ENCODE measurements at regions not wholly inside any gene's neighbourhood (a gene's known extent, or its start where the extent isn't known, plus 50 kb on each side); places are given as distances from the start of the nearest gene placed in this dataset.

GRCh38 chr13:52949044-52949443 lies 79.6 kb upstream of the OLFM4 start:
- H3K9me3 ChIP-seq (ENCODE audit: control insufficient read depth, low read length): peaks cover 7% of the 10 kb centered on the region
- WGBS, 2 experiments (ENCODE audit: insufficient coverage in 2 of 2): 88 to 100% methylated on average over 1 of the region's 1 CpG
- no peak overlapping the region for H3K27ac ChIP-seq (ENCODE audit: low read depth, low read length, severe bottlenecking)
- H3K36me3 ChIP-seq (ENCODE audit: control insufficient read depth, insufficient read depth, low read length): no peaks in the 10 kb centered on the region
- H3K4me3 ChIP-seq (ENCODE audit: extremely low read depth, insufficient read depth, low read length, poor library complexity, severe bottlenecking): no peak overlapping the region
- peaks cover 5% of the 10 kb centered on the region for H3K4me1 ChIP-seq (ENCODE audit: control insufficient read depth, insufficient read depth, low read length, poor library complexity, severe bottlenecking)

GRCh38 chr13:52947921-52948373 lies 80.7 kb upstream of the OLFM4 start:
- H3K36me3 ChIP-seq (ENCODE audit: control insufficient read depth, insufficient read depth, low read length): no peaks in the 10 kb centered on the region
- peaks cover 5% of the 10 kb centered on the region for H3K4me1 ChIP-seq (ENCODE audit: control insufficient read depth, insufficient read depth, low read length, poor library complexity, severe bottlenecking)
- H3K27ac ChIP-seq (ENCODE audit: low read depth, low read length, severe bottlenecking): no peak overlapping the region
- H3K4me3 ChIP-seq (ENCODE audit: extremely low read depth, insufficient read depth, low read length, poor library complexity, severe bottlenecking): no peak overlapping the region
- WGBS, 2 experiments (ENCODE audit: insufficient coverage in 2 of 2): 27 to 43% methylated on average over 1 to 3 of the region's 4 CpGs
- peaks cover 7% of the 10 kb centered on the region for H3K9me3 ChIP-seq (ENCODE audit: control insufficient read depth, low read length)

GRCh38 chr13:52945348-52945747 lies 83.3 kb upstream of the OLFM4 start:
- Histone ChIP-seq H3K4me3 (ENCODE audit: extremely low read depth, insufficient read depth, low read length, poor library complexity, severe bottlenecking) (no peak overlapping the region), H3K36me3 (ENCODE audit: control insufficient read depth, insufficient read depth, low read length) (no peaks in the 10 kb centered on the region), H3K4me1 (ENCODE audit: control insufficient read depth, insufficient read depth, low read length, poor library complexity, severe bottlenecking) (peaks cover 5% of the 10 kb centered on the region), H3K27ac (ENCODE audit: low read depth, low read length, severe bottlenecking) (no peak overlapping the region), H3K9me3 (ENCODE audit: control insufficient read depth, low read length) (peaks cover 7% of the 10 kb centered on the region)
- WGBS, 2 experiments (ENCODE audit: insufficient coverage in 2 of 2): 76 to 95% methylated on average over 2 to 3 of the region's 3 CpGs

- Histone ChIP-seq H3K4me3 (ENCODE audit: extremely low read depth, insufficient read depth, low read length, poor library complexity, severe bottlenecking) (no peak overlapping the region), H3K4me1 (ENCODE audit: control insufficient read depth, insufficient read depth, low read length, poor library complexity, severe bottlenecking) (peaks cover 5% of the 10 kb centered on the region), H3K36me3 (ENCODE audit: control insufficient read depth, insufficient read depth, low read length) (no peaks in the 10 kb centered on the region), H3K9me3 (ENCODE audit: control insufficient read depth, low read length) (peaks cover 7% of the 10 kb centered on the region), H3K27ac (ENCODE audit: low read depth, low read length, severe bottlenecking) (no peak overlapping the region)
Observed at GRCh38 chr13:52944697-52945096, 83.9 kb upstream of the OLFM4 start.

GRCh38 chr13:52938065-52938464 lies 89.6 kb upstream of the PCDH8 start:
- WGBS, 2 experiments (ENCODE audit: insufficient coverage in 2 of 2): 63 to 90% methylated on average over 2 of the region's 3 CpGs
- H3K4me1 ChIP-seq (ENCODE audit: control insufficient read depth, insufficient read depth, low read length, poor library complexity, severe bottlenecking): no peaks in the 10 kb centered on the region
- no peak overlapping the region for H3K27ac ChIP-seq (ENCODE audit: low read depth, low read length, severe bottlenecking)
- H3K4me3 ChIP-seq (ENCODE audit: extremely low read depth, insufficient read depth, low read length, poor library complexity, severe bottlenecking): no peak overlapping the region
- no peaks in the 10 kb centered on the region for H3K36me3 ChIP-seq (ENCODE audit: control insufficient read depth, insufficient read depth, low read length)
- H3K9me3 ChIP-seq (ENCODE audit: control insufficient read depth, low read length): no peaks in the 10 kb centered on the region

- no peak overlapping the region for H3K4me3 ChIP-seq (ENCODE audit: extremely low read depth, insufficient read depth, low read length, poor library complexity, severe bottlenecking)
- 60 to 79% methylated on average over 1 to 2 of the region's 2 CpGs for WGBS, 2 experiments (ENCODE audit: insufficient coverage in 2 of 2)
- H3K4me1 ChIP-seq (ENCODE audit: control insufficient read depth, insufficient read depth, low read length, poor library complexity, severe bottlenecking): no peaks in the 10 kb centered on the region
Observed at GRCh38 chr13:52936806-52937205, 88.4 kb upstream of the PCDH8 start.

GRCh38 chr13:52934258-52934657 lies 85.8 kb upstream of the PCDH8 start:
- no peaks in the 10 kb centered on the region for H3K4me1 ChIP-seq (ENCODE audit: control insufficient read depth, insufficient read depth, low read length, poor library complexity, severe bottlenecking)
- no peaks in the 10 kb centered on the region for H3K36me3 ChIP-seq (ENCODE audit: control insufficient read depth, insufficient read depth, low read length)
- H3K4me3 ChIP-seq (ENCODE audit: extremely low read depth, insufficient read depth, low read length, poor library complexity, severe bottlenecking): no peak overlapping the region
- H3K27ac ChIP-seq (ENCODE audit: low read depth, low read length, severe bottlenecking): no peak overlapping the region
- H3K9me3 ChIP-seq (ENCODE audit: control insufficient read depth, low read length): no peaks in the 10 kb centered on the region
- WGBS, 2 experiments (ENCODE audit: insufficient coverage in 2 of 2): 80 to 94% methylated on average over 5 to 6 of the region's 7 CpGs

More at GRCh38 chr13:52936806-52937205, 88.4 kb upstream of the PCDH8 start:
- Histone ChIP-seq H3K36me3 (ENCODE audit: control insufficient read depth, insufficient read depth, low read length) (no peaks in the 10 kb centered on the region), H3K9me3 (ENCODE audit: control insufficient read depth, low read length) (no peaks in the 10 kb centered on the region), H3K27ac (ENCODE audit: low read depth, low read length, severe bottlenecking) (no peak overlapping the region)

- Histone ChIP-seq H3K4me3 (ENCODE audit: extremely low read depth, insufficient read depth, low read length, poor library complexity, severe bottlenecking) (no peak overlapping the region), H3K4me1 (ENCODE audit: control insufficient read depth, insufficient read depth, low read length, poor library complexity, severe bottlenecking) (no peaks in the 10 kb centered on the region), H3K36me3 (ENCODE audit: control insufficient read depth, insufficient read depth, low read length) (no peaks in the 10 kb centered on the region), H3K9me3 (ENCODE audit: control insufficient read depth, low read length) (no peaks in the 10 kb centered on the region), H3K27ac (ENCODE audit: low read depth, low read length, severe bottlenecking) (no peak overlapping the region)
- 88 to 91% methylated on average over 21 to 22 of the region's 25 CpGs for WGBS, 2 experiments (ENCODE audit: insufficient coverage in 2 of 2)
Observed at GRCh38 chr13:52933547-52934210, 85.2 kb upstream of the PCDH8 start.

- H3K4me1 ChIP-seq (ENCODE audit: control insufficient read depth, insufficient read depth, low read length, poor library complexity, severe bottlenecking): no peaks in the 10 kb centered on the region
- 75 to 82% methylated on average over 4 to 6 of the region's 7 CpGs for WGBS, 2 experiments (ENCODE audit: insufficient coverage in 2 of 2)
- H3K27ac ChIP-seq (ENCODE audit: low read depth, low read length, severe bottlenecking): no peak overlapping the region
- no peaks in the 10 kb centered on the region for H3K36me3 ChIP-seq (ENCODE audit: control insufficient read depth, insufficient read depth, low read length)
- H3K4me3 ChIP-seq (ENCODE audit: extremely low read depth, insufficient read depth, low read length, poor library complexity, severe bottlenecking): no peak overlapping the region
- no peaks in the 10 kb centered on the region for H3K9me3 ChIP-seq (ENCODE audit: control insufficient read depth, low read length)
Observed at GRCh38 chr13:52933099-52933498, 84.7 kb upstream of the PCDH8 start.

GRCh38 chr13:52932649-52933048 lies 84.2 kb upstream of the PCDH8 start:
- Histone ChIP-seq H3K9me3 (ENCODE audit: control insufficient read depth, low read length) (no peaks in the 10 kb centered on the region), H3K4me3 (ENCODE audit: extremely low read depth, insufficient read depth, low read length, poor library complexity, severe bottlenecking) (no peak overlapping the region), H3K36me3 (ENCODE audit: control insufficient read depth, insufficient read depth, low read length) (no peaks in the 10 kb centered on the region), H3K4me1 (ENCODE audit: control insufficient read depth, insufficient read depth, low read length, poor library complexity, severe bottlenecking) (no peaks in the 10 kb centered on the region), H3K27ac (ENCODE audit: low read depth, low read length, severe bottlenecking) (no peak overlapping the region)
- 87 to 91% methylated on average over 2 to 3 of the region's 6 CpGs for WGBS, 2 experiments (ENCODE audit: insufficient coverage in 2 of 2)

- Histone ChIP-seq H3K4me3 (ENCODE audit: extremely low read depth, insufficient read depth, low read length, poor library complexity, severe bottlenecking) (no peak overlapping the region), H3K4me1 (ENCODE audit: control insufficient read depth, insufficient read depth, low read length, poor library complexity, severe bottlenecking) (no peaks in the 10 kb centered on the region), H3K36me3 (ENCODE audit: control insufficient read depth, insufficient read depth, low read length) (no peaks in the 10 kb centered on the region), H3K27ac (ENCODE audit: low read depth, low read length, severe bottlenecking) (peak overlapping the region; percentile 29), H3K9me3 (ENCODE audit: control insufficient read depth, low read length) (no peaks in the 10 kb centered on the region)
- WGBS, 2 experiments (ENCODE audit: insufficient coverage in 2 of 2): 57 to 67% methylated on average over 2 to 3 of the region's 4 CpGs
Observed at GRCh38 chr13:52931539-52932431, 83.3 kb upstream of the PCDH8 start.

Data from mesodermal cell (in vitro differentiated cells).